PC-9 (cell line): ENCODE measurements at regions not wholly inside any gene's neighbourhood (a gene's known extent, or its start where the extent isn't known, plus 50 kb on each side); places are given as distances from the start of the nearest gene placed in this dataset.

Experiments
- BruUV-seq: library from RNA; stranded (reverse); fragments of 400-500 nt; replicated peaks from 2 replicates; lab custom pipeline; 2021; lab: Mats Ljungman, UMichigan
- CTCF ChIA-PET: fragments of 300-600 bp; sonication (Branson Sonifier 250); formaldehyde crosslinking; loops from one replicate; lab custom pipeline; 2022; ENCODE audit warnings: antibody characterized with exemption; lab: Charles Lee
- POLR2A ChIA-PET: fragments of 300-600 bp; sonication (Branson Sonifier 250); formaldehyde crosslinking; loops from one replicate; lab custom pipeline; 2022; ENCODE audit warnings: antibody characterized with exemption; ENCODE audit not compliant: unreplicated experiment; lab: Charles Lee
- DNase-seq, 2 experiments: peaks; one replicate each; pipeline versions ENCODE4 v3.0.0 to v3.0.0-alpha.2; 2015 to 2022; ENCODE audit warnings: mixed read lengths in 1 of 2
- H2AFZ ChIP-seq: fragments of 200-600 bp; sonication (generic); 2 replicates; pipeline ENCODE4 v1.8.1; 2017; ENCODE audit warnings: antibody characterized with exemption
- H3F3A ChIP-seq: fragments of 200-600 bp; sonication (generic); 2 replicates; pipeline ENCODE4 v1.8.1; 2017; ENCODE audit warnings: antibody characterized with exemption, mild to moderate bottlenecking, low read depth; ENCODE audit not compliant: insufficient read depth
- H3K27ac ChIP-seq: fragments of 200-600 bp; sonication (generic); 2 replicates; pipeline ENCODE4 v1.6.1; 2016; ENCODE audit warnings: mixed run types
- H3K27me3 ChIP-seq: fragments of 200-600 bp; sonication (generic); 2 replicates; pipeline ENCODE4 v1.6.1; 2016; ENCODE audit warnings: low read depth, mixed run types; ENCODE audit not compliant: insufficient read depth
- H3K36me3 ChIP-seq: fragments of 200-600 bp; sonication (generic); 2 replicates; pipeline ENCODE4 v1.6.1; 2016; ENCODE audit warnings: low read depth, mixed run types
- H3K4me1 ChIP-seq: fragments of 200-600 bp; sonication (generic); replicated peaks from 2 replicates; pipeline ENCODE4 v1.6.1; 2016; ENCODE audit warnings: mixed run types; ENCODE audit not compliant: insufficient read depth
- H3K4me2 ChIP-seq: fragments of 200-600 bp; sonication (generic); 2 replicates; pipeline ENCODE4 v1.6.1; 2017; ENCODE audit warnings: mixed run types
- H3K4me3 ChIP-seq: fragments of 200-600 bp; sonication (generic); 2 replicates; pipeline ENCODE4 v1.6.1; 2016; ENCODE audit warnings: mixed run types
- H3K79me2 ChIP-seq: fragments of 200-600 bp; sonication (generic); 2 replicates; pipeline ENCODE4 v1.6.1; 2017; ENCODE audit warnings: low read depth, mixed run types
- H3K9me2 ChIP-seq: fragments of 200-600 bp; sonication (generic); 2 replicates; pipeline ENCODE4 v1.8.1; 2017; ENCODE audit warnings: mild to moderate bottlenecking; ENCODE audit not compliant: insufficient read depth
- H3K9me3 ChIP-seq: fragments of 200-600 bp; sonication (generic); 2 replicates; pipeline ENCODE4 v1.8.1; 2016; ENCODE audit warnings: low read depth; ENCODE audit not compliant: insufficient read depth
- H4K20me1 ChIP-seq: fragments of 200-600 bp; sonication (generic); 2 replicates; pipeline ENCODE4 v1.8.1; 2017; ENCODE audit not compliant: insufficient read depth
- CTCF ChIP-seq: fragments of 200-600 bp; sonication (generic); conservative IDR thresholded peaks from 2 replicates; pipeline ENCODE4 v1.6.1; 2017; ENCODE audit warnings: mixed run types, antibody characterized with exemption, mild to moderate bottlenecking, moderate library complexity
- EZH2 ChIP-seq: fragments of 200-600 bp; sonication (generic); IDR thresholded peaks from 2 replicates; pipeline ENCODE4 v1.8.0; 2017; ENCODE audit warnings: antibody characterized with exemption, low read depth
- intact Hi-C: fragments of 100-400 bp; cut with micrococcal nuclease; formaldehyde crosslinking; loops from one replicate; pipeline ENCODE4 v1.10.0; 2022; ENCODE audit not compliant: unreplicated experiment

GRCh38 chrX:145682518-145683298, 134.9 kb upstream of the SLITRK2 start:
- intact Hi-C loops, result no loop called here
- H3K9me3 ChIP-seq, result no peaks in the 10 kb centered on the region
- H3K4me3 ChIP-seq, result no peak overlapping the region
- no peaks in the 10 kb centered on the region for H3F3A ChIP-seq
- H4K20me1 ChIP-seq, result no peaks in the 10 kb centered on the region
- POLR2A ChIA-PET, result no interaction called here
- no peaks in the 10 kb centered on the region for H3K79me2 ChIP-seq
- H3K27me3 ChIP-seq, result no peaks in the 10 kb centered on the region
- CTCF ChIA-PET, result no interaction called here
- H3K4me2 ChIP-seq, result peak overlapping the region; percentile 10; the same call in 1 of the 2 replicates
- no peak for DNase-seq
- no peak overlapping the region for H3K27ac ChIP-seq
- no peaks in the 10 kb centered on the region; the same call in 1 of the 2 replicates for H3K9me2 ChIP-seq
- no peak for TF ChIP-seq CTCF
- TF ChIP-seq EZH2, result no peak
- no peaks in the 10 kb centered on the region for H3K36me3 ChIP-seq
- no TSS peak for BruUV-seq
- no peak overlapping the region for H2AFZ ChIP-seq
- no peaks in the 10 kb centered on the region for H3K4me1 ChIP-seq

- no peak overlapping the region for H3K27ac ChIP-seq
- POLR2A ChIA-PET, result interaction anchor here (0.6 kb wide), 1 partner anchor 436 kb away, joined by 3 read pairs; no protein-coding TSS in a partner anchor
- intact Hi-C loops, result no loop called here
- no peak overlapping the region for H3K4me2 ChIP-seq
- H3K9me2 ChIP-seq, result no peaks in the 10 kb centered on the region; the same call in 1 of the 2 replicates
- no peaks in the 10 kb centered on the region for H3K36me3 ChIP-seq
- no peaks in the 10 kb centered on the region for H3K4me1 ChIP-seq
- no peak overlapping the region for H2AFZ ChIP-seq
- CTCF ChIA-PET, result no interaction called here
- H3K4me3 ChIP-seq, result no peak overlapping the region
- no TSS peak for BruUV-seq
- no peaks in the 10 kb centered on the region for H4K20me1 ChIP-seq
- no peak for DNase-seq
- H3K79me2 ChIP-seq, result no peaks in the 10 kb centered on the region
- no peaks in the 10 kb centered on the region for H3K27me3 ChIP-seq
- TF ChIP-seq CTCF, result no peak
- no peak for TF ChIP-seq EZH2
- H3K9me3 ChIP-seq, result no peaks in the 10 kb centered on the region
- no peaks in the 10 kb centered on the region for H3F3A ChIP-seq
These were observed 130.5 kb upstream of the SLITRK2 start for GRCh38 chrX:145687146-145687545.

- H3F3A ChIP-seq, result no peaks in the 10 kb centered on the region
- no peaks in the 10 kb centered on the region for H4K20me1 ChIP-seq
- intact Hi-C loops, result no loop called here
- H3K27me3 ChIP-seq, result no peaks in the 10 kb centered on the region
- no peak overlapping the region for H3K4me2 ChIP-seq
- no peak overlapping the region for H3K27ac ChIP-seq
- no peak for DNase-seq
- no TSS peak for BruUV-seq
- no peak overlapping the region for H3K4me3 ChIP-seq
- no peaks in the 10 kb centered on the region; the same call in 1 of the 2 replicates for H3K9me2 ChIP-seq
- ChIA-PET POLR2A (no interaction called here), CTCF (no interaction called here)
- no peaks in the 10 kb centered on the region for H3K79me2 ChIP-seq
- no peaks in the 10 kb centered on the region for H3K36me3 ChIP-seq
- TF ChIP-seq CTCF, result no peak
- TF ChIP-seq EZH2, result no peak
- H3K9me3 ChIP-seq, result no peaks in the 10 kb centered on the region
- H3K4me1 ChIP-seq, result no peaks in the 10 kb centered on the region
- H2AFZ ChIP-seq, result no peak overlapping the region
These were observed 129.9 kb upstream of the SLITRK2 start for GRCh38 chrX:145687707-145688106.
